ENCODE measurements at regions not wholly inside any gene's neighbourhood (a gene's known extent, or its start where the extent isn't known, plus 50 kb on each side); places are given as distances from the start of the nearest gene placed in this dataset.

GRCh38 chr11:19574916-19575315 lies 137.7 kb upstream of the NAV2 start:
- TF ChIP-seq, protein P1, sequence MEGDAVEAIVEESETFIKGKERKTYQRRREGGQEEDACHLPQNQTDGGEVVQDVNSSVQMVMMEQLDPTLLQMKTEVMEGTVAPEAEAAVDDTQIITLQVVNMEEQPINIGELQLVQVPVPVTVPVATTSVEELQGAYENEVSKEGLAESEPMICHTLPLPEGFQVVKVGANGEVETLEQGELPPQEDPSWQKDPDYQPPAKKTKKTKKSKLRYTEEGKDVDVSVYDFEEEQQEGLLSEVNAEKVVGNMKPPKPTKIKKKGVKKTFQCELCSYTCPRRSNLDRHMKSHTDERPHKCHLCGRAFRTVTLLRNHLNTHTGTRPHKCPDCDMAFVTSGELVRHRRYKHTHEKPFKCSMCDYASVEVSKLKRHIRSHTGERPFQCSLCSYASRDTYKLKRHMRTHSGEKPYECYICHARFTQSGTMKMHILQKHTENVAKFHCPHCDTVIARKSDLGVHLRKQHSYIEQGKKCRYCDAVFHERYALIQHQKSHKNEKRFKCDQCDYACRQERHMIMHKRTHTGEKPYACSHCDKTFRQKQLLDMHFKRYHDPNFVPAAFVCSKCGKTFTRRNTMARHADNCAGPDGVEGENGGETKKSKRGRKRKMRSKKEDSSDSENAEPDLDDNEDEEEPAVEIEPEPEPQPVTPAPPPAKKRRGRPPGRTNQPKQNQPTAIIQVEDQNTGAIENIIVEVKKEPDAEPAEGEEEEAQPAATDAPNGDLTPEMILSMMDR (conservative IDR thresholded peaks at IDR 0.05; ENCODE audit: low read depth, low read length), result no peak
- no peak for TF ChIP-seq EZH2 (IDR thresholded peaks at IDR 0.05; ENCODE audit: borderline replicate concordance, low read depth, low read length, poor library complexity, severe bottlenecking)

Data from A673 (cell line).